ENCODE measurements at regions not wholly inside any gene's neighbourhood (a gene's known extent, or its start where the extent isn't known, plus 50 kb on each side); places are given as distances from the start of the nearest gene placed in this dataset.

DNA sequence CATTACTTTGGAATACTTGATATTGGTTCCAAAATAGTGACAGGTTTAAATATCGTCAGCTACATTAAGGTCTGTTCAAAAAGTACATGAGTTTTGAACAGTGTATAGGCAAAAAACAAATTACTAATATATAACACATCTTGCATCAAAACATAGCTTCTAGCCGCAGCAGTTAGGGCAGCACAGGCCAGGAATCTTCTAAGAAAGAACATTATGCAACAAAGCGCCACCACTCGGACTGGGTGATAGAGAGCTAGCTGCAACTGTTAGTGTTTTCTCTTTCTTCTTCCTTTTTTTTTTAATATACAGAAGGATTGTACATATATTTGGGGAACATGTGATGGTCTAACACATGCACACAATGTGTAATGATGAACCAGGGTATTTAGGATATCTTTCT is 504.5 kb downstream of the NR2F1-AS1 start:
- Histone ChIP-seq H2AK5ac (ENCODE audit: low read length, severe bottlenecking) (no peak overlapping the region), H3K27me3 (ENCODE audit: control insufficient read depth in 1 of 2, insufficient read depth in 1 of 2, low read length in 2 of 2) (no peaks in the 10 kb centered on the region), H3K9ac (ENCODE audit: low read length) (no peak overlapping the region), H3K14ac (ENCODE audit: low read length in 2 of 2) (no peak overlapping the region), H3K4me1 (ENCODE audit: control insufficient read depth, insufficient read depth, low read depth, low read length) (peaks cover 2% of the 10 kb centered on the region), H3K27ac (ENCODE audit: low read length, poor library complexity, severe bottlenecking) (no peak overlapping the region), H3K79me1 (replicated peaks; ENCODE audit: low read length, poor library complexity, severe bottlenecking) (no peaks in the 10 kb centered on the region), H3K4ac (ENCODE audit: low read depth in 1 of 2, low read length in 2 of 2) (no peak overlapping the region), H2AFZ (ENCODE audit: low read depth, low read length) (no peak overlapping the region), H3K4me3 (ENCODE audit: insufficient read depth in 1 of 2, low read depth in 1 of 2, low read length in 2 of 2) (no peak overlapping the region), H2BK15ac (ENCODE audit: low read depth, poor library complexity, severe bottlenecking) (no peak overlapping the region), H4K91ac (ENCODE audit: low read length) (no peak overlapping the region), H3K4me2 (ENCODE audit: low read length, poor library complexity, severe bottlenecking) (no peak overlapping the region), H3K9me3 (ENCODE audit: control insufficient read depth, low read length) (no peaks in the 10 kb centered on the region), H3K36me3 (ENCODE audit: control insufficient read depth in 1 of 2, insufficient read depth in 2 of 2, low read depth in 1 of 2, low read length in 2 of 2) (no peaks in the 10 kb centered on the region), H3K23ac (ENCODE audit: low read length in 2 of 2) (no peak overlapping the region), H2BK120ac (ENCODE audit: low read depth, low read length) (no peak overlapping the region), H3K18ac (ENCODE audit: low read depth in 1 of 2, low read length in 2 of 2) (no peak overlapping the region), H2BK5ac (ENCODE audit: low read depth, low read length, poor library complexity, severe bottlenecking) (no peak overlapping the region), H4K8ac (ENCODE audit: low read length) (no peak overlapping the region), H2BK12ac (ENCODE audit: low read length in 2 of 2) (no peak overlapping the region)
- no peak for DNase-seq
- WGBS: 100% methylated on average over 3 of the region's 4 CpGs

DNA sequence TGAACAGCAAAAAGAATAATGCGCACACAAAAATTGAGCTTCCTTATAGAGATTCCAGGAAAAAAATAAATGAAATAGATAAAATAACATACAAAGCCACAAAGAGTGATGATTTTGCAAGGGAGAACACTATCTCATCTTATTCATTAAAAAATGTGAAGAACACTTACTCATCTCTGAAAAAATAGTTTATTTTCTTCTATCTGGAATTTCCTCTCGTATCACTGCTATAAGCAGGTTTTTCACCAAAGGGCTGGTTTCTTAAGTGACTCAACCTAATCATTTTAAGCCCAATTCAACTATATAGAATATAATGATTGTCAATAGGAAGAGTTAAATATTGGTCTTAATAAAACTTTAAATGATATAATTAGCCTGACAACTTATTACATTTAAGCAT is 504.9 kb downstream of the NR2F1-AS1 start:
- H3K9ac ChIP-seq (ENCODE audit: low read length): no peak overlapping the region
- no peak overlapping the region for H2BK15ac ChIP-seq (ENCODE audit: low read depth, poor library complexity, severe bottlenecking)
- no peak for DNase-seq
- H3K9me3 ChIP-seq (ENCODE audit: control insufficient read depth, low read length): no peaks in the 10 kb centered on the region
- no peak overlapping the region for H4K91ac ChIP-seq (ENCODE audit: low read length)
- H2AK5ac ChIP-seq (ENCODE audit: low read length, severe bottlenecking): no peak overlapping the region
- no peaks in the 10 kb centered on the region for H3K79me1 ChIP-seq (replicated peaks; ENCODE audit: low read length, poor library complexity, severe bottlenecking)
- H3K23ac ChIP-seq (ENCODE audit: low read length in 2 of 2): no peak overlapping the region
- no CpG with 5 or more reads among the region's 2 CpGs for WGBS
- no peak overlapping the region for H2BK5ac ChIP-seq (ENCODE audit: low read depth, low read length, poor library complexity, severe bottlenecking)
- H3K27ac ChIP-seq (ENCODE audit: low read length, poor library complexity, severe bottlenecking): no peak overlapping the region
- H3K27me3 ChIP-seq (ENCODE audit: control insufficient read depth in 1 of 2, insufficient read depth in 1 of 2, low read length in 2 of 2): no peaks in the 10 kb centered on the region
- H2BK12ac ChIP-seq (ENCODE audit: low read length in 2 of 2): no peak overlapping the region
- H3K4me1 ChIP-seq (ENCODE audit: control insufficient read depth, insufficient read depth, low read depth, low read length): peaks cover 2% of the 10 kb centered on the region
- H2BK120ac ChIP-seq (ENCODE audit: low read depth, low read length): no peak overlapping the region
- H3K4me3 ChIP-seq (ENCODE audit: insufficient read depth in 1 of 2, low read depth in 1 of 2, low read length in 2 of 2): no peak overlapping the region
- H3K14ac ChIP-seq (ENCODE audit: low read length in 2 of 2): no peak overlapping the region
- no peaks in the 10 kb centered on the region for H3K36me3 ChIP-seq (ENCODE audit: control insufficient read depth in 1 of 2, insufficient read depth in 2 of 2, low read depth in 1 of 2, low read length in 2 of 2)
- no peak overlapping the region for H4K8ac ChIP-seq (ENCODE audit: low read length)
- H3K4ac ChIP-seq (ENCODE audit: low read depth in 1 of 2, low read length in 2 of 2): no peak overlapping the region
- no peak overlapping the region for H2AFZ ChIP-seq (ENCODE audit: low read depth, low read length)
- H3K4me2 ChIP-seq (ENCODE audit: low read length, poor library complexity, severe bottlenecking): no peak overlapping the region
- no peak overlapping the region for H3K18ac ChIP-seq (ENCODE audit: low read depth in 1 of 2, low read length in 2 of 2)

GRCh38 chr5:93073547-93073946 is 507.5 kb downstream of the NR2F1-AS1 start:
- Histone ChIP-seq H2BK12ac (ENCODE audit: low read length in 2 of 2) (no peak overlapping the region), H3K18ac (ENCODE audit: low read depth in 1 of 2, low read length in 2 of 2) (no peak overlapping the region)

GRCh38 chr5:93072831-93073459 is 508.1 kb downstream of the NR2F1-AS1 start:
- WGBS: 100% methylated on average over 1 of the region's 3 CpGs
- H4K91ac ChIP-seq (ENCODE audit: low read length): no peak overlapping the region

More at GRCh38 chr5:93073547-93073946, 507.5 kb downstream of the NR2F1-AS1 start:
- no peak overlapping the region for H2AK5ac ChIP-seq (ENCODE audit: low read length, severe bottlenecking)
- no peak overlapping the region for H2BK120ac ChIP-seq (ENCODE audit: low read depth, low read length)
- no peak overlapping the region for H2BK5ac ChIP-seq (ENCODE audit: low read depth, low read length, poor library complexity, severe bottlenecking)
- DNase-seq: no peak
- no peak overlapping the region for H3K4ac ChIP-seq (ENCODE audit: low read depth in 1 of 2, low read length in 2 of 2)
- H3K9me3 ChIP-seq (ENCODE audit: control insufficient read depth, low read length): no peaks in the 10 kb centered on the region
- 100% methylated on average over 3 of the region's 4 CpGs for WGBS
- H4K91ac ChIP-seq (ENCODE audit: low read length): no peak overlapping the region
- no peak overlapping the region for H3K14ac ChIP-seq (ENCODE audit: low read length in 2 of 2)
- no peaks in the 10 kb centered on the region for H3K27me3 ChIP-seq (ENCODE audit: control insufficient read depth in 1 of 2, insufficient read depth in 1 of 2, low read length in 2 of 2)
- peak overlapping the region; percentile 13 for H3K9ac ChIP-seq (ENCODE audit: low read length)
- no peak overlapping the region for H3K4me2 ChIP-seq (ENCODE audit: low read length, poor library complexity, severe bottlenecking)
- no peaks in the 10 kb centered on the region for H3K79me1 ChIP-seq (replicated peaks; ENCODE audit: low read length, poor library complexity, severe bottlenecking)
- no peak overlapping the region for H3K27ac ChIP-seq (ENCODE audit: low read length, poor library complexity, severe bottlenecking)
- no peak overlapping the region for H2AFZ ChIP-seq (ENCODE audit: low read depth, low read length)
- H3K4me1 ChIP-seq (ENCODE audit: control insufficient read depth, insufficient read depth, low read depth, low read length): peaks cover 2% of the 10 kb centered on the region
- H3K23ac ChIP-seq (ENCODE audit: low read length in 2 of 2): no peak overlapping the region
- H2BK15ac ChIP-seq (ENCODE audit: low read depth, poor library complexity, severe bottlenecking): no peak overlapping the region
- H3K4me3 ChIP-seq (ENCODE audit: insufficient read depth in 1 of 2, low read depth in 1 of 2, low read length in 2 of 2): no peak overlapping the region
- no peaks in the 10 kb centered on the region for H3K36me3 ChIP-seq (ENCODE audit: control insufficient read depth in 1 of 2, insufficient read depth in 2 of 2, low read depth in 1 of 2, low read length in 2 of 2)
- H4K8ac ChIP-seq (ENCODE audit: low read length): no peak overlapping the region

More at GRCh38 chr5:93072831-93073459, 508.1 kb downstream of the NR2F1-AS1 start:
- Histone ChIP-seq H2BK12ac (ENCODE audit: low read length in 2 of 2) (no peak overlapping the region), H3K27me3 (ENCODE audit: control insufficient read depth in 1 of 2, insufficient read depth in 1 of 2, low read length in 2 of 2) (no peaks in the 10 kb centered on the region), H4K8ac (ENCODE audit: low read length) (no peak overlapping the region), H2BK15ac (ENCODE audit: low read depth, poor library complexity, severe bottlenecking) (no peak overlapping the region), H3K18ac (ENCODE audit: low read depth in 1 of 2, low read length in 2 of 2) (no peak overlapping the region), H2BK120ac (ENCODE audit: low read depth, low read length) (no peak overlapping the region), H3K9ac (ENCODE audit: low read length) (peak overlapping the region; percentile 13), H3K23ac (ENCODE audit: low read length in 2 of 2) (no peak overlapping the region), H3K14ac (ENCODE audit: low read length in 2 of 2) (no peak overlapping the region), H3K9me3 (ENCODE audit: control insufficient read depth, low read length) (no peaks in the 10 kb centered on the region), H3K27ac (ENCODE audit: low read length, poor library complexity, severe bottlenecking) (no peak overlapping the region), H3K4me2 (ENCODE audit: low read length, poor library complexity, severe bottlenecking) (no peak overlapping the region), H2BK5ac (ENCODE audit: low read depth, low read length, poor library complexity, severe bottlenecking) (no peak overlapping the region), H2AK5ac (ENCODE audit: low read length, severe bottlenecking) (no peak overlapping the region), H3K4me1 (ENCODE audit: control insufficient read depth, insufficient read depth, low read depth, low read length) (no peaks in the 10 kb centered on the region), H3K4me3 (ENCODE audit: insufficient read depth in 1 of 2, low read depth in 1 of 2, low read length in 2 of 2) (no peak overlapping the region), H2AFZ (ENCODE audit: low read depth, low read length) (no peak overlapping the region), H3K36me3 (ENCODE audit: control insufficient read depth in 1 of 2, insufficient read depth in 2 of 2, low read depth in 1 of 2, low read length in 2 of 2) (no peaks in the 10 kb centered on the region), H3K4ac (ENCODE audit: low read depth in 1 of 2, low read length in 2 of 2) (no peak overlapping the region), H3K79me1 (replicated peaks; ENCODE audit: low read length, poor library complexity, severe bottlenecking) (no peaks in the 10 kb centered on the region)
- DNase-seq: no peak
